ENCODE measurements at regions not wholly inside any gene's neighbourhood (a gene's known extent, or its start where the extent isn't known, plus 50 kb on each side); places are given as distances from the start of the nearest gene placed in this dataset.

GRCh38 chr3:26827169-26827568, 204.6 kb downstream of the LRRC3B start:
- no peak for TF ChIP-seq CTCF (IDR thresholded peaks at IDR 0.05; ENCODE audit: control extremely low read depth, extremely low read depth, low read depth, missing control alignments)
- CTCF ChIA-PET: no interaction called here
- POLR2A ChIA-PET: no interaction called here
- DNase-seq (ENCODE audit: extremely low spot score): no peak

GRCh38 chr3:26838026-26838425, 215.5 kb downstream of the LRRC3B start:
- no peak for DNase-seq (ENCODE audit: extremely low spot score)
- ChIA-PET CTCF (no interaction called here), POLR2A (no interaction called here)
- no peak for TF ChIP-seq CTCF (IDR thresholded peaks at IDR 0.05; ENCODE audit: control extremely low read depth, extremely low read depth, low read depth, missing control alignments)

GRCh38 chr3:26839001-26839400, 216.4 kb downstream of the LRRC3B start:
- ChIA-PET CTCF (no interaction called here), POLR2A (no interaction called here)
- no peak for DNase-seq (ENCODE audit: extremely low spot score)
- TF ChIP-seq CTCF (IDR thresholded peaks at IDR 0.05; ENCODE audit: control extremely low read depth, extremely low read depth, low read depth, missing control alignments): no peak

GRCh38 chr3:26840272-26840870, 217.8 kb downstream of the LRRC3B start:
- no peak for DNase-seq (ENCODE audit: extremely low spot score)
- no peak for TF ChIP-seq CTCF (IDR thresholded peaks at IDR 0.05; ENCODE audit: control extremely low read depth, extremely low read depth, low read depth, missing control alignments)
- CTCF ChIA-PET: no interaction called here
- POLR2A ChIA-PET: no interaction called here

- TF ChIP-seq CTCF (IDR thresholded peaks at IDR 0.05; ENCODE audit: control extremely low read depth, extremely low read depth, low read depth, missing control alignments): no peak
- CTCF ChIA-PET: no interaction called here
These were observed 222.6 kb downstream of the LRRC3B start for GRCh38 chr3:26845194-26845593.

GRCh38 chr3:26847680-26848079, 225.1 kb downstream of the LRRC3B start:
- no peak for TF ChIP-seq CTCF (IDR thresholded peaks at IDR 0.05; ENCODE audit: control extremely low read depth, extremely low read depth, low read depth, missing control alignments)
- ChIA-PET POLR2A (no interaction called here), CTCF (no interaction called here)
- no peak for DNase-seq (ENCODE audit: extremely low spot score)

More at GRCh38 chr3:26845194-26845593, 222.6 kb downstream of the LRRC3B start:
- POLR2A ChIA-PET: no interaction called here
- no peak for DNase-seq (ENCODE audit: extremely low spot score)

- no peak for DNase-seq (ENCODE audit: extremely low spot score)
- ChIA-PET POLR2A (no interaction called here), CTCF (no interaction called here)
- no peak for TF ChIP-seq CTCF (IDR thresholded peaks at IDR 0.05; ENCODE audit: control extremely low read depth, extremely low read depth, low read depth, missing control alignments)
These were observed 271.9 kb downstream of the LRRC3B start for GRCh38 chr3:26894443-26894842.

Measured in GM10248 (cell line).